HEK293 (cell line): ENCODE measurements at regions not wholly inside any gene's neighbourhood (a gene's known extent, or its start where the extent isn't known, plus 50 kb on each side); places are given as distances from the start of the nearest gene placed in this dataset.

Experiments used
- CTCF ChIA-PET: fragments of 350-600 bp; formaldehyde crosslinking; extraction: SDS; loops from one replicate; lab custom pipeline; 2021; ENCODE audit warnings: antibody characterized with exemption; lab: Yijun Ruan, JAX
- POLR2A ChIA-PET: fragments of 300-600 bp; formaldehyde crosslinking; extraction: SDS; loops from one replicate; lab custom pipeline; 2020; ENCODE audit warnings: antibody characterized with exemption, inconsistent platforms; lab: Yijun Ruan, JAX
- H3K27ac ChIP-seq: fragments of 200-500 bp; sonication (Bioruptor generic); 2 replicates; pipeline ENCODE4 v1.5.1; 2014; ENCODE audit warnings: low read depth, low read length, control low read depth, inconsistent platforms; ENCODE audit errors: extremely low read depth
- H3K36me3 ChIP-seq, 2 experiments: fragments of 200-500 bp in 1 of 2; sonication (Bioruptor generic) in 1 of 2; 1 replicate in 1 of 2; 2 replicates in 1 of 2; pipeline ENCODE4 v1.5.1; 2014 to 2017; ENCODE audit warnings: inconsistent platforms in 2 of 2, low read length in 2 of 2; ENCODE audit not compliant: control insufficient read depth in 2 of 2, insufficient read depth in 1 of 2
- H3K4me1 ChIP-seq: fragments of 200-500 bp; sonication (Bioruptor generic); 2 replicates; pipeline ENCODE4 v1.5.1; 2014; ENCODE audit warnings: mild to moderate bottlenecking, low read length, inconsistent platforms; ENCODE audit not compliant: control insufficient read depth, insufficient read depth
- H3K4me3 ChIP-seq: 2 replicates; pipeline ENCODE4 v1.5.1; 2011; ENCODE audit warnings: low read depth, mild to moderate bottlenecking, control low read depth, low read length, moderate library complexity
- H3K9me3 ChIP-seq: fragments of 200-500 bp; sonication (Bioruptor generic); 2 replicates; pipeline ENCODE4 v1.5.1; 2014; ENCODE audit warnings: low read depth, low read length, inconsistent platforms; ENCODE audit not compliant: control insufficient read depth, insufficient read depth
- FEZF1 ChIP-seq: fragments of 450-650 bp; formaldehyde crosslinking; IDR thresholded peaks from 2 replicates; pipeline ENCODE4 v1.5.1; 2016; ENCODE audit warnings: missing biosample characterization, missing genetic modification characterization
- MYNN ChIP-seq: fragments of 450-650 bp; formaldehyde crosslinking; IDR thresholded peaks from 2 replicates; pipeline ENCODE4 v1.5.1; 2016; ENCODE audit warnings: missing biosample characterization, missing genetic modification characterization, borderline replicate concordance
- SCRT1 ChIP-seq: fragments of 450-650 bp; formaldehyde crosslinking; IDR thresholded peaks from 2 replicates; pipeline ENCODE4 v1.5.1; 2016; ENCODE audit warnings: missing biosample characterization, missing genetic modification characterization, borderline replicate concordance
- SCRT2 ChIP-seq: fragments of 450-650 bp; formaldehyde crosslinking; IDR thresholded peaks from 2 replicates; pipeline ENCODE4 v1.5.1; 2016; ENCODE audit warnings: missing biosample characterization, missing genetic modification characterization
- ZBTB49 ChIP-seq: fragments of 450-650 bp; formaldehyde crosslinking; IDR thresholded peaks from 2 replicates; pipeline ENCODE4 v1.5.1; 2016; ENCODE audit warnings: missing biosample characterization, missing genetic modification characterization, low read depth
- ZNF140 ChIP-seq: fragments of 450-650 bp; formaldehyde crosslinking; IDR thresholded peaks from 2 replicates; pipeline ENCODE4 v1.5.1; 2016; ENCODE audit warnings: missing biosample characterization, missing genetic modification characterization
- ZNF148 ChIP-seq: fragments of 450-650 bp; formaldehyde crosslinking; IDR thresholded peaks from 2 replicates; pipeline ENCODE4 v1.5.0; 2017; ENCODE audit warnings: missing biosample characterization, missing genetic modification characterization, borderline replicate concordance
- ZNF157 ChIP-seq: fragments of 450-650 bp; formaldehyde crosslinking; IDR thresholded peaks from 2 replicates; pipeline ENCODE4 v1.5.1; 2016; ENCODE audit warnings: missing biosample characterization, missing genetic modification characterization
- ZNF23 ChIP-seq: fragments of 450-650 bp; formaldehyde crosslinking; IDR thresholded peaks from 2 replicates; pipeline ENCODE4 v1.5.1; 2016; ENCODE audit warnings: missing biosample characterization, missing genetic modification characterization, borderline replicate concordance
- ZNF26 ChIP-seq: fragments of 450-650 bp; formaldehyde crosslinking; IDR thresholded peaks from 2 replicates; pipeline ENCODE4 v1.5.1; 2016; ENCODE audit warnings: missing biosample characterization, missing genetic modification characterization
- ZNF416 ChIP-seq: fragments of 450-650 bp; formaldehyde crosslinking; IDR thresholded peaks from 2 replicates; pipeline ENCODE4 v1.5.1; 2016; ENCODE audit warnings: missing biosample characterization, missing genetic modification characterization
- ZNF433 ChIP-seq: fragments of 450-650 bp; formaldehyde crosslinking; IDR thresholded peaks from 2 replicates; pipeline ENCODE4 v1.5.1; 2016; ENCODE audit warnings: missing biosample characterization, missing genetic modification characterization, low read depth
- ZNF488 ChIP-seq: fragments of 450-650 bp; formaldehyde crosslinking; IDR thresholded peaks from 2 replicates; pipeline ENCODE4 v1.5.1; 2016; ENCODE audit warnings: missing biosample characterization, missing genetic modification characterization
- ZNF544 ChIP-seq: fragments of 450-650 bp; formaldehyde crosslinking; IDR thresholded peaks from 2 replicates; pipeline ENCODE4 v1.5.0; 2017; ENCODE audit warnings: missing biosample characterization, missing genetic modification characterization
- ZNF555 ChIP-seq: fragments of 450-650 bp; formaldehyde crosslinking; conservative IDR thresholded peaks from 2 replicates; pipeline ENCODE4 v1.5.1; 2017; ENCODE audit warnings: missing biosample characterization, mild to moderate bottlenecking, missing genetic modification characterization, inconsistent platforms
- ZNF561 ChIP-seq: fragments of 450-650 bp; IDR thresholded peaks from 2 replicates; pipeline ENCODE4 v1.5.1; 2018; ENCODE audit warnings: missing biosample characterization, missing genetic modification characterization, borderline replicate concordance
- ZNF571 ChIP-seq: fragments of 450-650 bp; formaldehyde crosslinking; IDR thresholded peaks from 2 replicates; pipeline ENCODE4 v1.5.0; 2017; ENCODE audit warnings: missing biosample characterization, missing genetic modification characterization
- ZNF692 ChIP-seq: fragments of 450-650 bp; formaldehyde crosslinking; IDR thresholded peaks from 2 replicates; pipeline ENCODE4 v1.5.1; 2016; ENCODE audit warnings: missing biosample characterization, missing genetic modification characterization
- ZSCAN23 ChIP-seq: fragments of 450-650 bp; formaldehyde crosslinking; IDR thresholded peaks from 2 replicates; pipeline ENCODE4 v1.5.1; 2016; ENCODE audit warnings: missing biosample characterization, missing genetic modification characterization
- ZSCAN4 ChIP-seq: fragments of 450-650 bp; formaldehyde crosslinking; IDR thresholded peaks from 2 replicates; pipeline ENCODE4 v1.5.1; 2017; ENCODE audit warnings: missing biosample characterization, missing genetic modification characterization

- Histone ChIP-seq H3K4me3 (no peak overlapping the region), H3K36me3 (no peaks in the 10 kb centered on the region), H3K4me1 (no peaks in the 10 kb centered on the region), H3K27ac (no peak overlapping the region), H3K9me3 (no peaks in the 10 kb centered on the region)
- POLR2A ChIA-PET = no interaction called here
- CTCF ChIA-PET = interaction anchor here (0.7 kb wide), 1 partner anchor 13 kb away, joined by 3 read pairs; no protein-coding TSS in a partner anchor
- TF ChIP-seq ZSCAN23 (tag by site-specific recombination) = no peak
- no peak for TF ChIP-seq ZNF544
- TF ChIP-seq ZNF26 (tag by site-specific recombination) = no peak
- no peak for TF ChIP-seq MYNN (tag by site-specific recombination)
- TF ChIP-seq FEZF1 (tag by site-specific recombination) = no peak
- TF ChIP-seq SCRT1 (tag by site-specific recombination) = no peak
- no peak for TF ChIP-seq ZNF148 (tag by site-specific recombination)
- TF ChIP-seq ZNF488 (tag by site-specific recombination) = no peak
- TF ChIP-seq ZNF157 (tag by site-specific recombination) = no peak
- no peak for TF ChIP-seq ZNF561
- no peak for TF ChIP-seq ZNF555 (tag by site-specific recombination)
- TF ChIP-seq ZNF416 (tag by site-specific recombination) = no peak
- TF ChIP-seq ZNF692 = no peak
- TF ChIP-seq ZNF23 = no peak
- TF ChIP-seq ZBTB49 (tag by site-specific recombination) = no peak
- no peak for TF ChIP-seq ZNF140
- TF ChIP-seq SCRT2 = no peak
- TF ChIP-seq ZSCAN4 (tag by site-specific recombination) = no peak
- no peak for TF ChIP-seq ZNF571
- no peak for TF ChIP-seq ZNF433 (tag by site-specific recombination)
- TF ChIP-seq, all 188 proteins: peak for 0
These were observed 669.5 kb upstream of the GRM3 start for GRCh38 chr7:85974176-85974575.
